Colonic mucosa (tissue), 4 donors: ENCODE measurements at regions not wholly inside any gene's neighbourhood (a gene's known extent, or its start where the extent isn't known, plus 50 kb on each side); places are given as distances from the start of the nearest gene placed in this dataset.
A peak's percentile ranks its signal among the peaks of the same experiment; 100 is the strongest.

Experiments used
- DNase-seq: peaks from one replicate; pipeline ENCODE4 v3.0.0-alpha.2; 2020
- H3K27ac ChIP-seq: fragments of 200-600 bp; one replicate; pipeline ENCODE4 v1.8.0; 2021
- H3K27me3 ChIP-seq: fragments of 200-600 bp; one replicate; pipeline ENCODE4 v1.8.0; 2021
- H3K36me3 ChIP-seq: fragments of 200-600 bp; one replicate; pipeline ENCODE4 v1.8.0; 2021
- H3K4me1 ChIP-seq: fragments of 200-600 bp; one replicate; pipeline ENCODE4 v1.8.0; 2021; ENCODE audit warnings: mild to moderate bottlenecking
- H3K4me3 ChIP-seq: fragments of 200-600 bp; one replicate; pipeline ENCODE4 v1.8.0; 2021
- H3K9ac ChIP-seq, 2 donors: one replicate each; pipeline ENCODE4 v1.7.0; 2013; ENCODE audit warnings: control low read depth in 2 of 2, low read depth in 2 of 2, low read length in 2 of 2
- H3K9me3 ChIP-seq: fragments of 200-600 bp; one replicate; pipeline ENCODE4 v1.8.0; 2021
- intact Hi-C: fragments of 100-400 bp; cut with DNase I; formaldehyde crosslinking; loops from one replicate; pipeline ENCODE4 v1.14.1; 2022
- TF ChIP-seq, protein P1 (sequence below): fragments of 200-600 bp; IDR thresholded peaks from one replicate; pipeline ENCODE4 v1.8.0; 2022; ENCODE audit warnings: antibody characterized with exemption, mild to moderate bottlenecking
- donor health status: healthy.
- donor health status: DM: no; HTN: no; CAD: no.
- donor health status: DM: no; HTN: no; CAD: no.

DNA sequence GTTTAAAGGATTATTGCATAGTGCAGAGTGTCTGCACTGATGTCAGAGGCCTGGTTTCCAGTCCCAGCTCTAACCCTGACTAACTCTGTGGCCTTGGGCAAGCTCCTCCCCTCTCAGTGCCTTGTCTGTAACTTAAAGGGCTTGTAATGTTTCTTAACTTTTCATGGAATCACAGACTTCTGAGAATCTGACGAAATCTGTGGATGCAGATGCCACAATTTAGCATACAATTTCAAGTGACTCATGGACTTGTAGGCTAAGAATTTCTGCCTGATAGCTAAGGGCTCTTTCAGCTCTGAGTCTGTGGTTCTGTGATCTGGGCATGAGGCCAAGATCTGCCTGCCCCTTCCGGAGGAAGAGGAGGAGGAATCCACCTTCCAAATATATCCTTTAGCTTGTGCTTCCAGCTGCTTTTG, 236.9 kb downstream of the AR start:
- Histone ChIP-seq H3K4me1 (no peaks in the 10 kb centered on the region), H3K4me3 (no peak overlapping the region), H3K27ac (no peak overlapping the region), H3K9me3 (no peaks in the 10 kb centered on the region), H3K27me3 (peaks cover 4% of the 10 kb centered on the region), H3K36me3 (no peaks in the 10 kb centered on the region), H3K9ac (no peak overlapping the region)
- TF ChIP-seq, protein P1, sequence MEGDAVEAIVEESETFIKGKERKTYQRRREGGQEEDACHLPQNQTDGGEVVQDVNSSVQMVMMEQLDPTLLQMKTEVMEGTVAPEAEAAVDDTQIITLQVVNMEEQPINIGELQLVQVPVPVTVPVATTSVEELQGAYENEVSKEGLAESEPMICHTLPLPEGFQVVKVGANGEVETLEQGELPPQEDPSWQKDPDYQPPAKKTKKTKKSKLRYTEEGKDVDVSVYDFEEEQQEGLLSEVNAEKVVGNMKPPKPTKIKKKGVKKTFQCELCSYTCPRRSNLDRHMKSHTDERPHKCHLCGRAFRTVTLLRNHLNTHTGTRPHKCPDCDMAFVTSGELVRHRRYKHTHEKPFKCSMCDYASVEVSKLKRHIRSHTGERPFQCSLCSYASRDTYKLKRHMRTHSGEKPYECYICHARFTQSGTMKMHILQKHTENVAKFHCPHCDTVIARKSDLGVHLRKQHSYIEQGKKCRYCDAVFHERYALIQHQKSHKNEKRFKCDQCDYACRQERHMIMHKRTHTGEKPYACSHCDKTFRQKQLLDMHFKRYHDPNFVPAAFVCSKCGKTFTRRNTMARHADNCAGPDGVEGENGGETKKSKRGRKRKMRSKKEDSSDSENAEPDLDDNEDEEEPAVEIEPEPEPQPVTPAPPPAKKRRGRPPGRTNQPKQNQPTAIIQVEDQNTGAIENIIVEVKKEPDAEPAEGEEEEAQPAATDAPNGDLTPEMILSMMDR: no peak
- intact Hi-C loops: no loop called here
- peak; percentile 29 for DNase-seq

- Histone ChIP-seq H3K4me1 (no peaks in the 10 kb centered on the region), H3K4me3 (no peak overlapping the region), H3K9ac (no peak overlapping the region), H3K27me3 (peaks cover 4% of the 10 kb centered on the region), H3K36me3 (no peaks in the 10 kb centered on the region), H3K9me3 (no peaks in the 10 kb centered on the region), H3K27ac (no peak overlapping the region)
- intact Hi-C loops: no loop called here
- TF ChIP-seq, protein P1: no peak
- DNase-seq: no peak
These were observed 237.3 kb downstream of the AR start for GRCh38 chrX:67781132-67781531.

- H3K9ac ChIP-seq: no peak overlapping the region
- intact Hi-C loops: no loop called here
- DNase-seq: no peak
- no peaks in the 10 kb centered on the region for H3K9me3 ChIP-seq
- H3K27ac ChIP-seq: no peak overlapping the region
- H3K27me3 ChIP-seq: no peaks in the 10 kb centered on the region
- TF ChIP-seq, protein P1: no peak
- no peaks in the 10 kb centered on the region for H3K4me1 ChIP-seq
- no peak overlapping the region for H3K4me3 ChIP-seq
- H3K36me3 ChIP-seq: no peaks in the 10 kb centered on the region
These were observed 240.9 kb downstream of the AR start for GRCh38 chrX:67784712-67785111.

- intact Hi-C loops: no loop called here
- TF ChIP-seq, protein P1: no peak
- no peak overlapping the region for H3K9ac ChIP-seq
These were observed 243.4 kb downstream of the AR start for GRCh38 chrX:67787196-67787595.

GRCh38 chrX:67789536-67789935, 245.7 kb downstream of the AR start:
- H3K36me3 ChIP-seq: no peaks in the 10 kb centered on the region
- H3K9ac ChIP-seq: no peak overlapping the region
- intact Hi-C loops: no loop called here
- H3K4me3 ChIP-seq: no peak overlapping the region
- no peak overlapping the region for H3K27ac ChIP-seq
- TF ChIP-seq, protein P1: no peak
- no peaks in the 10 kb centered on the region for H3K9me3 ChIP-seq
- H3K4me1 ChIP-seq: no peaks in the 10 kb centered on the region
- H3K27me3 ChIP-seq: no peaks in the 10 kb centered on the region
- no peak for DNase-seq

More at GRCh38 chrX:67787196-67787595, 243.4 kb downstream of the AR start:
- Histone ChIP-seq H3K27ac (no peak overlapping the region), H3K9me3 (no peaks in the 10 kb centered on the region), H3K4me1 (no peaks in the 10 kb centered on the region), H3K4me3 (no peak overlapping the region), H3K36me3 (no peaks in the 10 kb centered on the region), H3K27me3 (no peaks in the 10 kb centered on the region)
- DNase-seq: no peak
